GM23338 (cell line): ENCODE measurements at regions not wholly inside any gene's neighbourhood (a gene's known extent, or its start where the extent isn't known, plus 50 kb on each side); places are given as distances from the start of the nearest gene placed in this dataset.

Source experiments
- ATAC-seq: fragments of 200-7000 bp; cut with Tn5 transposase; 3 replicates; pipeline ENCODE4 v1.9.1; 2020
- DNase-seq: peaks from one replicate; pipeline ENCODE4 v3.0.0-alpha.2; 2015; ENCODE audit warnings: low spot score
- H2AFZ ChIP-seq: fragments of 200-600 bp; sonication (generic); 2 replicates; pipeline ENCODE4 v1.8.0; 2016; ENCODE audit warnings: antibody characterized with exemption, mild to moderate bottlenecking, moderate library complexity
- H3F3A ChIP-seq: fragments of 200-600 bp; sonication (generic); replicated peaks from 2 replicates; pipeline ENCODE4 v1.8.0; 2017; ENCODE audit warnings: antibody characterized with exemption, mixed run types, low read depth
- H3K27ac ChIP-seq: fragments of 200-600 bp; sonication (generic); 2 replicates; pipeline ENCODE4 v1.6.1; 2016; ENCODE audit warnings: low read depth
- H3K27me3 ChIP-seq: fragments of 200-600 bp; sonication (generic); 2 replicates; pipeline ENCODE4 v1.8.0; 2016; ENCODE audit warnings: mild to moderate bottlenecking, mixed run types, moderate library complexity; ENCODE audit not compliant: insufficient read depth
- H3K36me3 ChIP-seq: fragments of 200-600 bp; sonication (generic); 2 replicates; pipeline ENCODE4 v1.8.0; 2016; ENCODE audit warnings: mild to moderate bottlenecking; ENCODE audit not compliant: insufficient read depth
- H3K4me1 ChIP-seq: fragments of 200-600 bp; sonication (generic); 2 replicates; pipeline ENCODE4 v1.8.0; 2016; ENCODE audit warnings: mild to moderate bottlenecking, moderate library complexity; ENCODE audit not compliant: insufficient read depth
- H3K4me2 ChIP-seq: fragments of 200-600 bp; sonication (generic); 2 replicates; pipeline ENCODE4 v1.7.1; 2017; ENCODE audit warnings: mixed run types
- H3K4me3 ChIP-seq: fragments of 200-600 bp; sonication (generic); 2 replicates; pipeline ENCODE4 v1.6.1; 2016; ENCODE audit warnings: mixed run types
- H3K79me2 ChIP-seq: fragments of 200-600 bp; sonication (generic); replicated peaks from 2 replicates; pipeline ENCODE4 v1.8.0; 2017; ENCODE audit warnings: mild to moderate bottlenecking; ENCODE audit not compliant: insufficient read depth
- H3K9me2 ChIP-seq: fragments of 200-600 bp; sonication (generic); 2 replicates; pipeline ENCODE4 v1.8.0; 2017; ENCODE audit not compliant: insufficient read depth
- H4K20me1 ChIP-seq: fragments of 200-600 bp; sonication (generic); replicated peaks from 2 replicates; pipeline ENCODE4 v1.8.0; 2017; ENCODE audit warnings: mild to moderate bottlenecking; ENCODE audit not compliant: insufficient read depth
- H3K27ac Mint-ChIP-seq: 2 replicates; pipeline ENCODE4 v1.8.0; 2020; ENCODE audit warnings: inconsistent platforms, mild to moderate bottlenecking, moderate library complexity, mixed read lengths
- H3K27me3 Mint-ChIP-seq: 3 replicates; pipeline ENCODE4 v1.8.0; 2022; ENCODE audit warnings: low read depth, mild to moderate bottlenecking, moderate library complexity, mixed read lengths, inconsistent platforms; ENCODE audit not compliant: insufficient read depth, poor library complexity
- H3K36me3 Mint-ChIP-seq: 3 replicates; pipeline ENCODE4 v1.8.0; 2021; ENCODE audit warnings: low read depth, mild to moderate bottlenecking, inconsistent platforms, moderate library complexity, mixed read lengths
- H3K4me1 Mint-ChIP-seq: 3 replicates; pipeline ENCODE4 v1.8.0; 2020; ENCODE audit warnings: mild to moderate bottlenecking, inconsistent platforms, mixed read lengths
- H3K4me3 Mint-ChIP-seq: 3 replicates; pipeline ENCODE4 v1.8.0; 2021; ENCODE audit warnings: moderate library complexity, mild to moderate bottlenecking, inconsistent platforms, mixed read lengths
- H3K9me3 Mint-ChIP-seq: 3 replicates; pipeline ENCODE4 v1.8.0; 2020; ENCODE audit warnings: moderate library complexity, mild to moderate bottlenecking, inconsistent platforms, mixed read lengths
- JUNB ChIP-seq: IDR thresholded peaks from one replicate; pipeline ENCODE4 v1.6.1; 2016; ENCODE audit warnings: antibody characterized with exemption; ENCODE audit not compliant: unreplicated experiment
- NANOG ChIP-seq: IDR thresholded peaks from 2 replicates; pipeline ENCODE4 v1.6.1; 2016; ENCODE audit warnings: antibody characterized with exemption, borderline replicate concordance
- POLR2AphosphoS5 ChIP-seq: IDR thresholded peaks from 2 replicates; pipeline ENCODE4 v1.6.1; 2016; ENCODE audit warnings: antibody characterized with exemption, low read depth
- STAT1 ChIP-seq: IDR thresholded peaks from one replicate; pipeline ENCODE4 v1.6.1; 2016; ENCODE audit warnings: antibody characterized with exemption; ENCODE audit not compliant: unreplicated experiment
- ZNF331 ChIP-seq: fragments of 250-450 bp; sonication (Bioruptor Pico); IDR thresholded peaks from 2 replicates; pipeline ENCODE4 v1.5.0; 2020; ENCODE audit warnings: low read depth, mild to moderate bottlenecking, moderate library complexity
- TF ChIP-seq, protein P1 (sequence below): fragments of 250-450 bp; sonication (Bioruptor Pico); IDR thresholded peaks from 2 replicates; pipeline ENCODE4 v1.5.0; 2020; ENCODE audit warnings: mild to moderate bottlenecking, moderate library complexity
- TF ChIP-seq, protein P2 (sequence below), 2 experiments: fragments of 200-600 bp in 1 of 2; sonication (generic) in 1 of 2; conservative IDR thresholded peaks; 2 replicates each; pipeline versions ENCODE4 v1.5.1 to v1.6.1; 2016 to 2017; ENCODE audit warnings: antibody characterized with exemption in 2 of 2, low read depth in 2 of 2, mild to moderate bottlenecking in 2 of 2, moderate library complexity in 1 of 2
- TF ChIP-seq, protein P3 (sequence below): IDR thresholded peaks from one replicate; pipeline ENCODE4 v1.6.1; 2018; ENCODE audit warnings: antibody characterized with exemption; ENCODE audit not compliant: unreplicated experiment
- TF ChIP-seq, protein P4 (sequence below): IDR thresholded peaks from 2 replicates; pipeline ENCODE4 v1.6.1; 2016; ENCODE audit warnings: antibody characterized with exemption

- H3F3A ChIP-seq = no peaks in the 10 kb centered on the region
- Mint-ChIP-seq H3K4me1 (no peaks in the 10 kb centered on the region), H3K9me3 (peaks cover 33% of the 10 kb centered on the region), H3K27ac (no peak overlapping the region), H3K27me3 (no peaks in the 10 kb centered on the region), H3K36me3 (peaks cover 26% of the 10 kb centered on the region; the same call in 2 of the 3 replicates), H3K4me3 (no peak overlapping the region)
- no peaks in the 10 kb centered on the region for H4K20me1 ChIP-seq
- no peaks in the 10 kb centered on the region for H3K4me1 ChIP-seq
- no peak overlapping the region for H2AFZ ChIP-seq
- no peak overlapping the region for H3K4me2 ChIP-seq
- TF ChIP-seq, protein P1, sequence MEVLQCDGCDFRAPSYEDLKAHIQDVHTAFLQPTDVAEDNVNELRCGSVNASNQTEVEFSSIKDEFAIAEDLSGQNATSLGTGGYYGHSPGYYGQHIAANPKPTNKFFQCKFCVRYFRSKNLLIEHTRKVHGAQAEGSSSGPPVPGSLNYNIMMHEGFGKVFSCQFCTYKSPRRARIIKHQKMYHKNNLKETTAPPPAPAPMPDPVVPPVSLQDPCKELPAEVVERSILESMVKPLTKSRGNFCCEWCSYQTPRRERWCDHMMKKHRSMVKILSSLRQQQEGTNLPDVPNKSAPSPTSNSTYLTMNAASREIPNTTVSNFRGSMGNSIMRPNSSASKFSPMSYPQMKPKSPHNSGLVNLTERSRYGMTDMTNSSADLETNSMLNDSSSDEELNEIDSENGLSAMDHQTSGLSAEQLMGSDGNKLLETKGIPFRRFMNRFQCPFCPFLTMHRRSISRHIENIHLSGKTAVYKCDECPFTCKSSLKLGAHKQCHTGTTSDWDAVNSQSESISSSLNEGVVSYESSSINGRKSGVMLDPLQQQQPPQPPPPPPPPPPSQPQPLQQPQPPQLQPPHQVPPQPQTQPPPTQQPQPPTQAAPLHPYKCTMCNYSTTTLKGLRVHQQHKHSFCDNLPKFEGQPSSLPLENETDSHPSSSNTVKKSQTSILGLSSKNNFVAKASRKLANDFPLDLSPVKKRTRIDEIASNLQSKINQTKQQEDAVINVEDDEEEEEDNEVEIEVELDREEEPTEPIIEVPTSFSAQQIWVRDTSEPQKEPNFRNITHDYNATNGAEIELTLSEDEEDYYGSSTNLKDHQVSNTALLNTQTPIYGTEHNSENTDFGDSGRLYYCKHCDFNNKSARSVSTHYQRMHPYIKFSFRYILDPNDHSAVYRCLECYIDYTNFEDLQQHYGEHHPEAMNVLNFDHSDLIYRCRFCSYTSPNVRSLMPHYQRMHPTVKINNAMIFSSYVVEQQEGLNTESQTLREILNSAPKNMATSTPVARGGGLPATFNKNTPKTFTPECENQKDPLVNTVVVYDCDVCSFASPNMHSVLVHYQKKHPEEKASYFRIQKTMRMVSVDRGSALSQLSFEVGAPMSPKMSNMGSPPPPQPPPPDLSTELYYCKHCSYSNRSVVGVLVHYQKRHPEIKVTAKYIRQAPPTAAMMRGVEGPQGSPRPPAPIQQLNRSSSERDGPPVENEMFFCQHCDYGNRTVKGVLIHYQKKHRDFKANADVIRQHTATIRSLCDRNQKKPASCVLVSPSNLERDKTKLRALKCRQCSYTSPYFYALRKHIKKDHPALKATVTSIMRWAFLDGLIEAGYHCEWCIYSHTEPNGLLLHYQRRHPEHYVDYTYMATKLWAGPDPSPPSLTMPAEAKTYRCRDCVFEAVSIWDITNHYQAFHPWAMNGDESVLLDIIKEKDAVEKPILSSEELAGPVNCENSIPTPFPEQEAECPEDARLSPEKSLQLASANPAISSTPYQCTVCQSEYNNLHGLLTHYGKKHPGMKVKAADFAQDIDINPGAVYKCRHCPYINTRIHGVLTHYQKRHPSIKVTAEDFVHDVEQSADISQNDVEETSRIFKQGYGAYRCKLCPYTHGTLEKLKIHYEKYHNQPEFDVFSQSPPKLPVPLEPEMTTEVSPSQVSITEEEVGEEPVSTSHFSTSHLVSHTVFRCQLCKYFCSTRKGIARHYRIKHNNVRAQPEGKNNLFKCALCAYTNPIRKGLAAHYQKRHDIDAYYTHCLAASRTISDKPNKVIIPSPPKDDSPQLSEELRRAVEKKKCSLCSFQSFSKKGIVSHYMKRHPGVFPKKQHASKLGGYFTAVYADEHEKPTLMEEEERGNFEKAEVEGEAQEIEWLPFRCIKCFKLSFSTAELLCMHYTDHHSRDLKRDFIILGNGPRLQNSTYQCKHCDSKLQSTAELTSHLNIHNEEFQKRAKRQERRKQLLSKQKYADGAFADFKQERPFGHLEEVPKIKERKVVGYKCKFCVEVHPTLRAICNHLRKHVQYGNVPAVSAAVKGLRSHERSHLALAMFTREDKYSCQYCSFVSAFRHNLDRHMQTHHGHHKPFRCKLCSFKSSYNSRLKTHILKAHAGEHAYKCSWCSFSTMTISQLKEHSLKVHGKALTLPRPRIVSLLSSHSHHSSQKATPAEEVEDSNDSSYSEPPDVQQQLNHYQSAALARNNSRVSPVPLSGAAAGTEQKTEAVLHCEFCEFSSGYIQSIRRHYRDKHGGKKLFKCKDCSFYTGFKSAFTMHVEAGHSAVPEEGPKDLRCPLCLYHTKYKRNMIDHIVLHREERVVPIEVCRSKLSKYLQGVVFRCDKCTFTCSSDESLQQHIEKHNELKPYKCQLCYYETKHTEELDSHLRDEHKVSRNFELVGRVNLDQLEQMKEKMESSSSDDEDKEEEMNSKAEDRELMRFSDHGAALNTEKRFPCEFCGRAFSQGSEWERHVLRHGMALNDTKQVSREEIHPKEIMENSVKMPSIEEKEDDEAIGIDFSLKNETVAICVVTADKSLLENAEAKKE = no peak
- TF ChIP-seq, protein P2, sequence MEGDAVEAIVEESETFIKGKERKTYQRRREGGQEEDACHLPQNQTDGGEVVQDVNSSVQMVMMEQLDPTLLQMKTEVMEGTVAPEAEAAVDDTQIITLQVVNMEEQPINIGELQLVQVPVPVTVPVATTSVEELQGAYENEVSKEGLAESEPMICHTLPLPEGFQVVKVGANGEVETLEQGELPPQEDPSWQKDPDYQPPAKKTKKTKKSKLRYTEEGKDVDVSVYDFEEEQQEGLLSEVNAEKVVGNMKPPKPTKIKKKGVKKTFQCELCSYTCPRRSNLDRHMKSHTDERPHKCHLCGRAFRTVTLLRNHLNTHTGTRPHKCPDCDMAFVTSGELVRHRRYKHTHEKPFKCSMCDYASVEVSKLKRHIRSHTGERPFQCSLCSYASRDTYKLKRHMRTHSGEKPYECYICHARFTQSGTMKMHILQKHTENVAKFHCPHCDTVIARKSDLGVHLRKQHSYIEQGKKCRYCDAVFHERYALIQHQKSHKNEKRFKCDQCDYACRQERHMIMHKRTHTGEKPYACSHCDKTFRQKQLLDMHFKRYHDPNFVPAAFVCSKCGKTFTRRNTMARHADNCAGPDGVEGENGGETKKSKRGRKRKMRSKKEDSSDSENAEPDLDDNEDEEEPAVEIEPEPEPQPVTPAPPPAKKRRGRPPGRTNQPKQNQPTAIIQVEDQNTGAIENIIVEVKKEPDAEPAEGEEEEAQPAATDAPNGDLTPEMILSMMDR (conservative IDR thresholded peaks at IDR 0.05; ENCODE audit: low read depth in 2 of 2) = peak; percentile 34 to 41; a peak in 3 of 4 replicates
- DNase-seq = peak; percentile 41
- no peaks in the 10 kb centered on the region for H3K79me2 ChIP-seq
- no peaks in the 10 kb centered on the region; the same call in 1 of the 2 replicates for H3K36me3 ChIP-seq
- peaks cover 5% of the 10 kb centered on the region; the same call in 1 of the 2 replicates for H3K9me2 ChIP-seq
- H3K27me3 ChIP-seq = no peaks in the 10 kb centered on the region
- H3K27ac ChIP-seq = no peak overlapping the region
- H3K4me3 ChIP-seq = no peak overlapping the region
- ATAC-seq = no peak
These were observed 348.3 kb upstream of the ZFP64 start for GRCh38 chr20:52539891-52540290.

GRCh38 chr20:52536841-52537400, 345.3 kb upstream of the ZFP64 start:
- no peaks in the 10 kb centered on the region for H3K27me3 Mint-ChIP-seq
- H3K4me1 ChIP-seq = peaks cover 7% of the 10 kb centered on the region; the same call in 1 of the 2 replicates
- DNase-seq = no peak
- TF ChIP-seq STAT1 (no peak), POLR2AphosphoS5 (no peak), JUNB (no peak), NANOG (no peak), ZNF331 (no peak)
- TF ChIP-seq, protein P3, sequence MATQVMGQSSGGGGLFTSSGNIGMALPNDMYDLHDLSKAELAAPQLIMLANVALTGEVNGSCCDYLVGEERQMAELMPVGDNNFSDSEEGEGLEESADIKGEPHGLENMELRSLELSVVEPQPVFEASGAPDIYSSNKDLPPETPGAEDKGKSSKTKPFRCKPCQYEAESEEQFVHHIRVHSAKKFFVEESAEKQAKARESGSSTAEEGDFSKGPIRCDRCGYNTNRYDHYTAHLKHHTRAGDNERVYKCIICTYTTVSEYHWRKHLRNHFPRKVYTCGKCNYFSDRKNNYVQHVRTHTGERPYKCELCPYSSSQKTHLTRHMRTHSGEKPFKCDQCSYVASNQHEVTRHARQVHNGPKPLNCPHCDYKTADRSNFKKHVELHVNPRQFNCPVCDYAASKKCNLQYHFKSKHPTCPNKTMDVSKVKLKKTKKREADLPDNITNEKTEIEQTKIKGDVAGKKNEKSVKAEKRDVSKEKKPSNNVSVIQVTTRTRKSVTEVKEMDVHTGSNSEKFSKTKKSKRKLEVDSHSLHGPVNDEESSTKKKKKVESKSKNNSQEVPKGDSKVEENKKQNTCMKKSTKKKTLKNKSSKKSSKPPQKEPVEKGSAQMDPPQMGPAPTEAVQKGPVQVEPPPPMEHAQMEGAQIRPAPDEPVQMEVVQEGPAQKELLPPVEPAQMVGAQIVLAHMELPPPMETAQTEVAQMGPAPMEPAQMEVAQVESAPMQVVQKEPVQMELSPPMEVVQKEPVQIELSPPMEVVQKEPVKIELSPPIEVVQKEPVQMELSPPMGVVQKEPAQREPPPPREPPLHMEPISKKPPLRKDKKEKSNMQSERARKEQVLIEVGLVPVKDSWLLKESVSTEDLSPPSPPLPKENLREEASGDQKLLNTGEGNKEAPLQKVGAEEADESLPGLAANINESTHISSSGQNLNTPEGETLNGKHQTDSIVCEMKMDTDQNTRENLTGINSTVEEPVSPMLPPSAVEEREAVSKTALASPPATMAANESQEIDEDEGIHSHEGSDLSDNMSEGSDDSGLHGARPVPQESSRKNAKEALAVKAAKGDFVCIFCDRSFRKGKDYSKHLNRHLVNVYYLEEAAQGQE = no peak
- TF ChIP-seq, protein P4, sequence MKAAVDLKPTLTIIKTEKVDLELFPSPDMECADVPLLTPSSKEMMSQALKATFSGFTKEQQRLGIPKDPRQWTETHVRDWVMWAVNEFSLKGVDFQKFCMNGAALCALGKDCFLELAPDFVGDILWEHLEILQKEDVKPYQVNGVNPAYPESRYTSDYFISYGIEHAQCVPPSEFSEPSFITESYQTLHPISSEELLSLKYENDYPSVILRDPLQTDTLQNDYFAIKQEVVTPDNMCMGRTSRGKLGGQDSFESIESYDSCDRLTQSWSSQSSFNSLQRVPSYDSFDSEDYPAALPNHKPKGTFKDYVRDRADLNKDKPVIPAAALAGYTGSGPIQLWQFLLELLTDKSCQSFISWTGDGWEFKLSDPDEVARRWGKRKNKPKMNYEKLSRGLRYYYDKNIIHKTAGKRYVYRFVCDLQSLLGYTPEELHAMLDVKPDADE = no peak

More at GRCh38 chr20:52536841-52537400, 345.3 kb upstream of the ZFP64 start:
- Histone ChIP-seq H3K27me3 (no peaks in the 10 kb centered on the region), H2AFZ (no peak overlapping the region), H4K20me1 (no peaks in the 10 kb centered on the region), H3K79me2 (no peaks in the 10 kb centered on the region), H3K27ac (no peak overlapping the region), H3K36me3 (no peaks in the 10 kb centered on the region), H3F3A (no peaks in the 10 kb centered on the region), H3K4me3 (no peak overlapping the region), H3K9me2 (peaks cover 10% of the 10 kb centered on the region), H3K4me2 (no peak overlapping the region)
- peaks cover 2% of the 10 kb centered on the region; the same call in 1 of the 3 replicates for H3K4me1 Mint-ChIP-seq
- peaks cover 4% of the 10 kb centered on the region; the same call in 2 of the 3 replicates for H3K36me3 Mint-ChIP-seq
- peaks cover 8% of the 10 kb centered on the region for H3K9me3 Mint-ChIP-seq
- ATAC-seq = no peak
- no peak overlapping the region for H3K27ac Mint-ChIP-seq
- no peak overlapping the region for H3K4me3 Mint-ChIP-seq
